Right lobe of liver (tissue), 6 donors: ENCODE measurements at regions not wholly inside any gene's neighbourhood (a gene's known extent, or its start where the extent isn't known, plus 50 kb on each side); places are given as distances from the start of the nearest gene placed in this dataset.

ENCODE experiments used
- ATAC-seq, 4 donors: fragments of 200-7000 bp; cut with Tn5 transposase; one replicate each; pipeline ENCODE4 v1.9.1; 2020; ENCODE audit warnings: mild to moderate bottlenecking in 4 of 4, moderate library complexity in 4 of 4
- DNase-seq, 3 donors: peaks; one replicate each; pipeline ENCODE4 v3.0.0-alpha.2; 2020
- H3K27ac ChIP-seq, 3 donors: fragments of 200-600 bp; one replicate each; pipeline ENCODE4 v1.8.0; 2022
- H3K27me3 ChIP-seq, 2 donors: fragments of 200-600 bp; one replicate each; pipeline ENCODE4 v1.8.0; 2022
- H3K36me3 ChIP-seq, 4 donors: fragments of 200-600 bp; sonication (generic) in 1 of 4; one replicate each; pipeline versions ENCODE4 v1.5.1 to v1.8.0; 2017 to 2022; ENCODE audit warnings: control low read depth in 1 of 4
- H3K4me1 ChIP-seq, 4 donors: fragments of 200-600 bp; sonication (generic) in 1 of 4; one replicate each; pipeline versions ENCODE4 v1.5.1 to v1.8.0; 2017 to 2022; ENCODE audit warnings: control low read depth in 1 of 4
- H3K4me3 ChIP-seq, 3 donors: fragments of 200-600 bp; one replicate each; pipeline ENCODE4 v1.8.0; 2022
- H3K9me3 ChIP-seq, 4 donors: fragments of 200-600 bp; sonication (generic) in 1 of 4; one replicate each; pipeline versions ENCODE4 v1.5.1 to v1.8.0; 2017 to 2022; ENCODE audit warnings: control low read depth in 1 of 4
- POLR2A ChIP-seq: fragments of 450-650 bp; IDR thresholded peaks from one replicate; pipeline ENCODE4 v1.6.1; 2017; ENCODE audit warnings: antibody characterized with exemption, mild to moderate bottlenecking
- WGBS: methylation state at CpG from one replicate; pipeline ENCODE4 v1.1.6; 2018; ENCODE audit warnings: low coverage, low lambda C conversion rate; ENCODE audit not compliant: insufficient coverage; ENCODE audit errors: missing lambda C conversion rate; 5-methylcytosine and 5-hydroxymethylcytosine counted together
- intact Hi-C, 2 donors: fragments of 100-400 bp; cut with DNase I; formaldehyde crosslinking; loops; one replicate each; pipeline versions ENCODE4 v1.11.2 to v1.14.1; 2022
- TF ChIP-seq, protein P1 (sequence below), 4 donors: fragments of 200-600 bp in 3 of 4; fragments of 450-650 bp in 1 of 4; IDR thresholded peaks; one replicate each; pipeline versions ENCODE4 v1.5.1 to v1.8.0; 2016 to 2022; ENCODE audit warnings: antibody characterized with exemption in 4 of 4, mild to moderate bottlenecking in 2 of 4
- donor health status: DM: no; HTN: yes; CAD: no.
- donor health status: DM: no; HTN: no; CAD: no.
- donor health status: DM: no; HTN: no; CAD: no.
- donor health status: DM: no; HTN: yes; CAD: no.
- donor health status: DM: no; HTN: yes; CAD: no.

DNA sequence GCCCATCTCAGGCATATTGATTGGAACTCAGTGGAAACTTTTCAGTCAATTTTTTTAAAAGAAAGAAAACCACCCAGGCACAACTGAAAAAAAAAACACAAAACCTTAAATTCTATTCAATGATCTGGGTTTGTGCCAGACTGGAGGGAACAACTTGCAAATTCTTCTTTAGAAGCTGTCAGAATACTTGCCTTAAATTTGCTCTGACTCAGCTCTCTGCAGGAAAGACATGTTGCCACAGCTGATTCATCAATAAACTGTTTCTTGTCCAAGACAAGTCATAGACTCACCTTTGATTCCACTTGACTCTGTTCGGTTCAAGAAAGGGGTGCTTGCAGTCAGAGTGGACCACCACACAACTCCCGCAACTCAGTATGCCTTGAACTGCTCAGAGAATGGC lies 117.8 kb upstream of the F13A1 start:
- Histone ChIP-seq H3K27me3 (no peaks in the 10 kb centered on the region), H3K9me3 (no peaks in the 10 kb centered on the region), H3K4me3 (no peak overlapping the region), H3K27ac (no peak overlapping the region), H3K4me1 (no peaks in the 10 kb centered on the region), H3K36me3 (no peaks in the 10 kb centered on the region)
- intact Hi-C loops: no loop called here
- no peak for DNase-seq
- no peak for ATAC-seq
- WGBS: 83% methylated on average over 2 of the region's 2 CpGs
- no peak for TF ChIP-seq POLR2A
- TF ChIP-seq, protein P1, sequence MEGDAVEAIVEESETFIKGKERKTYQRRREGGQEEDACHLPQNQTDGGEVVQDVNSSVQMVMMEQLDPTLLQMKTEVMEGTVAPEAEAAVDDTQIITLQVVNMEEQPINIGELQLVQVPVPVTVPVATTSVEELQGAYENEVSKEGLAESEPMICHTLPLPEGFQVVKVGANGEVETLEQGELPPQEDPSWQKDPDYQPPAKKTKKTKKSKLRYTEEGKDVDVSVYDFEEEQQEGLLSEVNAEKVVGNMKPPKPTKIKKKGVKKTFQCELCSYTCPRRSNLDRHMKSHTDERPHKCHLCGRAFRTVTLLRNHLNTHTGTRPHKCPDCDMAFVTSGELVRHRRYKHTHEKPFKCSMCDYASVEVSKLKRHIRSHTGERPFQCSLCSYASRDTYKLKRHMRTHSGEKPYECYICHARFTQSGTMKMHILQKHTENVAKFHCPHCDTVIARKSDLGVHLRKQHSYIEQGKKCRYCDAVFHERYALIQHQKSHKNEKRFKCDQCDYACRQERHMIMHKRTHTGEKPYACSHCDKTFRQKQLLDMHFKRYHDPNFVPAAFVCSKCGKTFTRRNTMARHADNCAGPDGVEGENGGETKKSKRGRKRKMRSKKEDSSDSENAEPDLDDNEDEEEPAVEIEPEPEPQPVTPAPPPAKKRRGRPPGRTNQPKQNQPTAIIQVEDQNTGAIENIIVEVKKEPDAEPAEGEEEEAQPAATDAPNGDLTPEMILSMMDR (IDR thresholded peaks at IDR 0.05): no peak

DNA sequence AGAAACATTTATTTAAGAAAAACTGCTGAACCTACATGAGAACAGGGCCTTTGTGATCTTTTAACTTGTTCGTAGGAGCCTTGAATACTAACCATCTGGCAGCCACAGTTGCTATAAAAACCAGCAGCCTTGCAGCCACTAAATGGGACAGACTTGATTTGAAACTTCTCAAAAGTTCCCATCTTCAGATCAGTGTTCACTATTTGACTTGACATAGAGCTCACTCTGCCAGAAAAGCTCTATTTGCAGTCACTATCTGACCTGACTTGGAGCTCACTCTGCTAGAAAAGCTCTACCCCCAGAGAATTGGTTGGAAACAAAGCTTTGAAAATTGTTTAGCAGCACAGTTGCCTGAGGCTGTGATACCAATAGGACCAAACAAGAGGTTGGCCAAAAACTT lies 119.3 kb upstream of the F13A1 start:
- Histone ChIP-seq H3K27me3 (no peaks in the 10 kb centered on the region), H3K27ac (no peak overlapping the region), H3K4me3 (no peak overlapping the region), H3K4me1 (no peaks in the 10 kb centered on the region), H3K36me3 (no peaks in the 10 kb centered on the region), H3K9me3 (no peaks in the 10 kb centered on the region)
- WGBS: 70% methylated on average over 1 of the region's 1 CpG
- TF ChIP-seq POLR2A: no peak
- TF ChIP-seq, protein P1 (IDR thresholded peaks at IDR 0.05): no peak
- ATAC-seq: no peak
- intact Hi-C loops: no loop called here
- DNase-seq: no peak

DNA sequence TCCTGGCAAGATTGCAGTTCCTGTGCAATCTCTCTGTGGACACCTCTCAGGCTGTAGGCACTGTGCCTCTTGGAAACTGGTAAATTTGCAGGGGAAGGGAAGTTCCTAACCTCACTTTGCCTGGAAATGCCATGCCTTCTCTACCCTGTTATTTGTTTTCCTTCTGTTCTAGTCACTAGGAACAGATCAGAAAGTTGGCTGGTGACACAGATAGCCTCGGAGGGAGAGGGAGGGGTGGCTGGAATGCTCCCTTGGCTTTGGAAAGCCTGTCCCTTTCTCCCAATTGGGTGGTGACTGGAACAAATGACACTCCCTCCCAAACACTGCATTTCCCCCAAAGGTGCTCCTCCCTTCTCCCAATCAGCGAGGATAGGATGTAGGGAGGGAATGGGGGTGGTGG lies 131.5 kb upstream of the F13A1 start:
- no peak for TF ChIP-seq POLR2A
- TF ChIP-seq, protein P1 (IDR thresholded peaks at IDR 0.05): no peak
- DNase-seq: no peak
- Histone ChIP-seq H3K36me3 (no peaks in the 10 kb centered on the region), H3K27me3 (no peaks in the 10 kb centered on the region), H3K4me1 (no peaks in the 10 kb centered on the region), H3K27ac (no peak overlapping the region), H3K9me3 (no peaks in the 10 kb centered on the region), H3K4me3 (no peak overlapping the region)
- ATAC-seq: peak in 1 of 4 donors; percentile 16
- 15% methylated on average over 2 of the region's 2 CpGs for WGBS
- intact Hi-C loops: no loop called here

DNA sequence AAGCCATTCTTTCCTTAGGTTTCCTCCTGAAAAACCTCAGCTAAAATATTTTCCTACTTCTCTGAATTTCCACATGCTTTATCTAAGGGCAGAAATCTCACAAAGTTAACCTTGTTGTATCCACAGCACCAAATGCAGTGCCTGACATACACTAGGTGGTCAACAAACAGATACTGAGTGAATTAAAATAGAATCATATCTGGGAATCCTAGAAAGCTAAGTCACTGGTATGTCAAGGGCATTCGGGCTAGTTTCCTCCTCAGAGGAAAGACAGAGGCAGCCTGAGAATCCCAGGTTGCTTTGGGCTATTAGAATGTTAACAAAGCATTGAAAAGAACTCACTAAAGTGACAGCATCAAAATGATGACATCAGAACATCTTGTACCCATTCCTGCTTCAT lies 132.7 kb upstream of the F13A1 start:
- Histone ChIP-seq H3K27ac (no peak overlapping the region), H3K4me1 (no peaks in the 10 kb centered on the region), H3K4me3 (no peak overlapping the region), H3K36me3 (no peaks in the 10 kb centered on the region), H3K27me3 (no peaks in the 10 kb centered on the region), H3K9me3 (no peaks in the 10 kb centered on the region)
- no peak for TF ChIP-seq POLR2A
- DNase-seq: no peak
- intact Hi-C loops: no loop called here
- 25% methylated on average over 1 of the region's 1 CpG for WGBS
- ATAC-seq: no peak

DNA sequence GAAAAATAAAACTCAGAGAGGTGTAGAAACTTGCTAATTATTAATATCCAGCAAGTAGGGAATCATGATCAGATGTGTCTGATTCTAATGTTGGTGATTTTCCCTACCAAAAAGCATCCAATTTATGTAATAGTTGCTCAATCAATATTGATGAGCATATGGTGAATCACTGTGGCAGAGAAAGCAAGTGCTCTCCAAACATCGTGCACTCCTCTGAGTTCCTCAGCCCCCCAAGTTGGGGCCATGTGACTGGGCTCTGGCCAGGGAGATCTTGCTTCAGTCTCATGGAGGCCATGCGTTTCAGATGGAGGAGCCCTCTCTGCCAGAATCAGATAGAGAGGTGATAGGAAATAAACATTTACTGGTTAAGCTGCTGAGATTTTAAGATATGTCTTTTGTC lies 133.2 kb upstream of the LY86 start:
- H3K36me3 ChIP-seq: no peaks in the 10 kb centered on the region
- no peaks in the 10 kb centered on the region for H3K27me3 ChIP-seq
- 61% methylated on average over 2 of the region's 2 CpGs for WGBS
- no peaks in the 10 kb centered on the region for H3K4me1 ChIP-seq
- no peaks in the 10 kb centered on the region for H3K9me3 ChIP-seq
- H3K27ac ChIP-seq: no peak overlapping the region
- no peak for TF ChIP-seq POLR2A
- TF ChIP-seq, protein P1 (IDR thresholded peaks at IDR 0.05): no peak
- intact Hi-C loops: no loop called here
- ATAC-seq (no peak), DNase-seq (no peak)
- no peak overlapping the region for H3K4me3 ChIP-seq
